H9 (cell line): ENCODE measurements at regions not wholly inside any gene's neighbourhood (a gene's known extent, or its start where the extent isn't known, plus 50 kb on each side); places are given as distances from the start of the nearest gene placed in this dataset.

Source experiments
- DNase-seq: peaks from one replicate; pipeline ENCODE4 v3.0.0-alpha.2; 2017
- H2AFZ ChIP-seq: one replicate; pipeline ENCODE4 v1.6.1; 2013; ENCODE audit warnings: mild to moderate bottlenecking, low read length, control low read depth, moderate library complexity
- H2AK5ac ChIP-seq: 2 replicates; pipeline ENCODE4 v1.6.1; 2013; ENCODE audit warnings: low read length, control low read depth, mixed read lengths; ENCODE audit not compliant: insufficient read length
- H2BK120ac ChIP-seq: one replicate; pipeline ENCODE4 v1.6.1; 2013; ENCODE audit warnings: low read depth, mild to moderate bottlenecking, low read length, control low read depth, inconsistent platforms; ENCODE audit not compliant: poor library complexity, severe bottlenecking
- H2BK12ac ChIP-seq: 2 replicates; pipeline ENCODE4 v1.6.1; 2013; ENCODE audit warnings: low read length, control low read depth, mixed read lengths, low read depth; ENCODE audit not compliant: insufficient read length
- H2BK15ac ChIP-seq: 2 replicates; pipeline ENCODE4 v1.6.1; 2013; ENCODE audit warnings: low read depth, low read length, control low read depth
- H2BK20ac ChIP-seq: one replicate; pipeline ENCODE4 v1.6.1; 2013; ENCODE audit warnings: low read depth, mild to moderate bottlenecking, low read length, control low read depth, inconsistent platforms; ENCODE audit not compliant: poor library complexity, severe bottlenecking
- H2BK5ac ChIP-seq: 2 replicates; pipeline ENCODE4 v1.6.1; 2013; ENCODE audit warnings: low read length, control low read depth, mixed read lengths; ENCODE audit not compliant: insufficient read length
- H3K14ac ChIP-seq: 2 replicates; pipeline ENCODE4 v1.6.1; 2013; ENCODE audit warnings: low read length, control low read depth; ENCODE audit not compliant: insufficient read depth
- H3K18ac ChIP-seq: 2 replicates; pipeline ENCODE4 v1.6.1; 2013; ENCODE audit warnings: low read depth, mild to moderate bottlenecking, mixed read lengths, low read length, control low read depth; ENCODE audit not compliant: insufficient read length
- H3K23ac ChIP-seq: 2 replicates; pipeline ENCODE4 v1.6.1; 2013; ENCODE audit warnings: low read length, control low read depth, mixed read lengths, low read depth; ENCODE audit not compliant: insufficient read length
- H3K23me2 ChIP-seq: 2 replicates; pipeline ENCODE4 v1.6.1; 2013; ENCODE audit warnings: low read depth, mild to moderate bottlenecking, mixed read lengths, low read length, control low read depth; ENCODE audit not compliant: insufficient read length, poor library complexity, severe bottlenecking
- H3K27ac ChIP-seq: 2 replicates; pipeline ENCODE4 v1.5.1; 2013; ENCODE audit warnings: low read length, control low read depth, mixed read lengths, low read depth; ENCODE audit not compliant: insufficient read length
- H3K27me3 ChIP-seq: 2 replicates; pipeline ENCODE4 v1.6.1; 2013; ENCODE audit warnings: low read length, control low read depth, inconsistent platforms; ENCODE audit not compliant: insufficient read depth
- H3K4ac ChIP-seq: 2 replicates; pipeline ENCODE4 v1.6.1; 2013; ENCODE audit warnings: low read depth, mild to moderate bottlenecking, control low read depth, inconsistent platforms, low read length, moderate library complexity
- H3K4me1 ChIP-seq: 2 replicates; pipeline ENCODE4 v1.6.1; 2013; ENCODE audit warnings: low read length, control low read depth, inconsistent platforms; ENCODE audit not compliant: insufficient read depth
- H3K4me2 ChIP-seq: 2 replicates; pipeline ENCODE4 v1.6.1; 2013; ENCODE audit warnings: low read length, control low read depth, mixed read lengths; ENCODE audit not compliant: insufficient read length, insufficient read depth
- H3K56ac ChIP-seq: 2 replicates; pipeline ENCODE4 v1.6.1; 2013; ENCODE audit warnings: low read depth, mild to moderate bottlenecking, mixed read lengths, low read length, control low read depth; ENCODE audit not compliant: insufficient read length
- H3K79me1 ChIP-seq: 2 replicates; pipeline ENCODE4 v1.6.1; 2013; ENCODE audit warnings: low read depth, mild to moderate bottlenecking, moderate library complexity, low read length, control low read depth, inconsistent platforms; ENCODE audit not compliant: insufficient read depth, poor library complexity, severe bottlenecking
- H3K79me2 ChIP-seq: 2 replicates; pipeline ENCODE4 v1.6.1; 2013; ENCODE audit warnings: low read length, control low read depth, inconsistent platforms; ENCODE audit not compliant: insufficient read depth
- H3K9ac ChIP-seq: 2 replicates; pipeline ENCODE4 v1.6.1; 2013; ENCODE audit warnings: low read length, control low read depth, mixed read lengths; ENCODE audit not compliant: insufficient read length; ENCODE audit errors: extremely low read depth
- H3K9me3 ChIP-seq: one replicate; pipeline ENCODE4 v1.6.1; 2013; ENCODE audit warnings: low read depth, low read length, inconsistent platforms; ENCODE audit not compliant: control insufficient read depth
- H3T11ph ChIP-seq: one replicate; pipeline ENCODE4 v1.6.1; 2013; ENCODE audit warnings: mild to moderate bottlenecking, low read length, control low read depth, inconsistent platforms
- H4K20me1 ChIP-seq: one replicate; pipeline ENCODE4 v1.6.1; 2013; ENCODE audit not compliant: control insufficient read depth, insufficient read length, insufficient read depth
- H4K5ac ChIP-seq: 2 replicates; pipeline ENCODE4 v1.6.1; 2013; ENCODE audit warnings: low read depth, mild to moderate bottlenecking, mixed read lengths, low read length, control low read depth; ENCODE audit not compliant: insufficient read length
- H4K8ac ChIP-seq: replicated peaks from 2 replicates; pipeline ENCODE4 v1.6.1; 2013; ENCODE audit warnings: low read length, control low read depth, mixed read lengths, low read depth; ENCODE audit not compliant: insufficient read length
- H4K91ac ChIP-seq: 2 replicates; pipeline ENCODE4 v1.6.1; 2013; ENCODE audit warnings: low read depth, mild to moderate bottlenecking, moderate library complexity, mixed read lengths, low read length, control low read depth; ENCODE audit not compliant: insufficient read length
- H3K27ac Mint-ChIP-seq, 3 experiments: 2 replicates in 2 of 3; 3 replicates in 1 of 3; pipeline ENCODE4 v1.8.0; 2020 to 2021; ENCODE audit warnings: mixed read lengths in 3 of 3, mild to moderate bottlenecking in 1 of 3, moderate library complexity in 1 of 3
- H3K27me3 Mint-ChIP-seq: 2 replicates; pipeline ENCODE4 v1.8.0; 2021; ENCODE audit warnings: low read depth, mild to moderate bottlenecking, moderate library complexity, mixed read lengths
- H3K36me3 Mint-ChIP-seq, 3 experiments: 2 replicates in 2 of 3; 3 replicates in 1 of 3; pipeline ENCODE4 v1.8.0; 2020 to 2021; ENCODE audit warnings: low read depth in 3 of 3, mixed read lengths in 3 of 3; ENCODE audit not compliant: insufficient read depth in 1 of 3
- H3K4me1 Mint-ChIP-seq, 2 experiments: 2 replicates each; pipeline ENCODE4 v1.8.0; 2020; ENCODE audit warnings: mixed read lengths in 2 of 2
- H3K4me3 Mint-ChIP-seq, 2 experiments: 2 replicates in 1 of 2; 3 replicates in 1 of 2; pipeline ENCODE4 v1.8.0; 2020 to 2021; ENCODE audit warnings: mild to moderate bottlenecking in 2 of 2, mixed read lengths in 2 of 2, moderate library complexity in 1 of 2
- H3K9me3 Mint-ChIP-seq, 2 experiments: 2 replicates in 1 of 2; 3 replicates in 1 of 2; pipeline ENCODE4 v1.8.0; 2020; ENCODE audit warnings: mild to moderate bottlenecking in 2 of 2, mixed read lengths in 2 of 2, moderate library complexity in 1 of 2
- WGBS: extraction: QIAGEN DNeasy Blood & Tissue Kit; methylation state at CpG from one replicate; pipeline ENCODE4 v1.1.7; 2013; ENCODE audit warnings: missing lambda C conversion rate, low lambda C conversion rate, mixed read lengths; ENCODE audit not compliant: insufficient read length; ENCODE audit errors: extremely low coverage; 5-methylcytosine and 5-hydroxymethylcytosine counted together
- TF ChIP-seq, protein P1 (sequence below): fragments of 200-600 bp; sonication (generic); conservative IDR thresholded peaks from 3 replicates; pipeline ENCODE4 v1.8.0; 2021; ENCODE audit warnings: antibody characterized with exemption, mild to moderate bottlenecking

DNA sequence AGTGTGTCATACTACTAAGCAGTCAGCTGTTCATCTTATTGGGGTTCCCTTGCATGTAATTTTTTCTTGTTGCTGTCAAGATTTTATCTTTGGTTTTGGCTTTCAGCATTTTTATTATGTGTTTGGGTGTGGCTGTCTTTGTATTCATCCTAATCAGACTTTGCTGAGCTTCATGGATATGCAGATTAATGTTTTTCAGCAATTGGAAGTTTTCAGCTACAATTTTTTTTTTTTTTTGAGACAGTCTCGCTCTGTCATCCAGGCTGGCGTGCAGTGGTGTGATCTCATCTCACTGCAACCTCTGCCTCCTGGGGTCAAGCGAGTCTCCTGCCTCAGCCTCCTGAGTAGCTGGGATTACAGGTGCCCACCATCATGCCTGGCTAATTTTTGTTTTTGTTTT lies 108.8 kb downstream of the BARX1 start:
- H2BK5ac ChIP-seq, result no peak overlapping the region
- no peak overlapping the region for H2BK15ac ChIP-seq
- no peak overlapping the region for H3K4ac ChIP-seq
- no CpG with 5 or more reads among the region's 3 CpGs for WGBS
- Mint-ChIP-seq H3K4me1 (no peaks in the 10 kb centered on the region), H3K9me3 (no peaks in the 10 kb centered on the region; a peak in 1 of 5 replicates), H3K4me3 (no peak overlapping the region), H3K27ac (no peak overlapping the region), H3K36me3 (no peaks in the 10 kb centered on the region), H3K27me3 (peaks cover 17% of the 10 kb centered on the region)
- H2AK5ac ChIP-seq, result no peak overlapping the region
- H4K5ac ChIP-seq, result no peak overlapping the region
- no peaks in the 10 kb centered on the region for H3K79me1 ChIP-seq
- no peaks in the 10 kb centered on the region for H4K20me1 ChIP-seq
- no peaks in the 10 kb centered on the region for H3K9me3 ChIP-seq
- H3K27ac ChIP-seq, result no peak overlapping the region
- H3K14ac ChIP-seq, result no peak overlapping the region
- no peak overlapping the region for H4K91ac ChIP-seq
- no peaks in the 10 kb centered on the region for H3K23me2 ChIP-seq
- no peaks in the 10 kb centered on the region for H3K4me1 ChIP-seq
- no peak overlapping the region for H3K23ac ChIP-seq
- H2BK20ac ChIP-seq, result no peak overlapping the region
- TF ChIP-seq, protein P1, sequence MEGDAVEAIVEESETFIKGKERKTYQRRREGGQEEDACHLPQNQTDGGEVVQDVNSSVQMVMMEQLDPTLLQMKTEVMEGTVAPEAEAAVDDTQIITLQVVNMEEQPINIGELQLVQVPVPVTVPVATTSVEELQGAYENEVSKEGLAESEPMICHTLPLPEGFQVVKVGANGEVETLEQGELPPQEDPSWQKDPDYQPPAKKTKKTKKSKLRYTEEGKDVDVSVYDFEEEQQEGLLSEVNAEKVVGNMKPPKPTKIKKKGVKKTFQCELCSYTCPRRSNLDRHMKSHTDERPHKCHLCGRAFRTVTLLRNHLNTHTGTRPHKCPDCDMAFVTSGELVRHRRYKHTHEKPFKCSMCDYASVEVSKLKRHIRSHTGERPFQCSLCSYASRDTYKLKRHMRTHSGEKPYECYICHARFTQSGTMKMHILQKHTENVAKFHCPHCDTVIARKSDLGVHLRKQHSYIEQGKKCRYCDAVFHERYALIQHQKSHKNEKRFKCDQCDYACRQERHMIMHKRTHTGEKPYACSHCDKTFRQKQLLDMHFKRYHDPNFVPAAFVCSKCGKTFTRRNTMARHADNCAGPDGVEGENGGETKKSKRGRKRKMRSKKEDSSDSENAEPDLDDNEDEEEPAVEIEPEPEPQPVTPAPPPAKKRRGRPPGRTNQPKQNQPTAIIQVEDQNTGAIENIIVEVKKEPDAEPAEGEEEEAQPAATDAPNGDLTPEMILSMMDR, result no peak
- DNase-seq, result no peak
- H2BK120ac ChIP-seq, result no peak overlapping the region
- H3K27me3 ChIP-seq, result no peaks in the 10 kb centered on the region
- H3K9ac ChIP-seq, result no peak overlapping the region
- no peaks in the 10 kb centered on the region for H3K79me2 ChIP-seq
- no peak overlapping the region for H4K8ac ChIP-seq
- no peak overlapping the region for H2AFZ ChIP-seq
- no peak overlapping the region for H3T11ph ChIP-seq
- no peak overlapping the region for H3K4me2 ChIP-seq
- H2BK12ac ChIP-seq, result no peak overlapping the region
- H3K18ac ChIP-seq, result no peak overlapping the region
- no peak overlapping the region for H3K56ac ChIP-seq
